ENCODE measurements at regions not wholly inside any gene's neighbourhood (a gene's known extent, or its start where the extent isn't known, plus 50 kb on each side); places are given as distances from the start of the nearest gene placed in this dataset.

- DNase-seq, result no peak
These were observed 200.9 kb upstream of the PAPPA start for GRCh38 chr9:115952430-115953292.

- no peak for DNase-seq
These were observed 197.2 kb upstream of the PAPPA start for GRCh38 chr9:115956371-115956770.

- no peak for DNase-seq
These were observed 196.0 kb upstream of the PAPPA start for GRCh38 chr9:115957585-115957984.

GRCh38 chr9:115964710-115965347 is 188.8 kb upstream of the PAPPA start:
- DNase-seq, result no peak

DNA sequence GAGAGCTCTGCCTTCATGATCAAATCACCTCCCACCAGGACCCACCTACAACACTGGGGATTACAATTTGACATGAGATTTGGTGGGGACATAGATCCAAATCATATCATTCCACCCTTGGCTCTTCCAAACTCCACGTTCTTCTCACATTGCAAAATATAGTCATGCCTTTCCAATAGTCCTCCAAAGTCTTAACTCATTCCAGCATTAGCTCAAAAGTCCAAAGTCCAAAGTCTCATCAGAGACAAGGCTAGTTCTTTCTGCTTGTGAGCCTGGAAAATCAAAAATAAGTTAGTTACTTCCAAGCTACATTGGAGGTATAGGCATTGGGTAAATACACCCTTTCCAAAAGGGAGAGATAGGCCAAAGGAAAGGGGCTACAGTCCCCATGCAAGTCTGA is 186.9 kb upstream of the PAPPA start:
- DNase-seq, result no peak

- no peak for DNase-seq
These were observed 184.5 kb upstream of the PAPPA start for GRCh38 chr9:115969096-115969495.

DNA sequence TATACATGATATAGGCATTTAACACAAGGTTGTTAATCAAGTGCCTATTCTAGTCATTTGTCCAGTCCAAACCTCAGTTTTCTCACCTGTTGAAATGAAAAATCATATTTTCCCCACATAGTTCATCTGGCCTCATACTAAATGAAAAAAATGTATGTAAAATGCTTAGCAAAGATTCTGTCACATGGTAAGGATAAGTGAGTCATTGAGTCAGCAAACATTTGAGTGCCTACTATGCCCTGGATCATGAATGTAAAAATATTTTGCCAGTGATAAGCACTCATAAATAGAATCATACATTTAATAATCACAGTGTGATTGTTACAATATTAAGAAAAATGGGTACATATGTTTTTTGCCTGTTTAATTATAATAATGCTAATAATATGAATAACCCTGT is 181.2 kb upstream of the PAPPA start:
- no peak for DNase-seq

GRCh38 chr9:115972843-115973595 is 180.6 kb upstream of the PAPPA start:
- no peak for DNase-seq

- DNase-seq, result no peak
These were observed 176.8 kb upstream of the PAPPA start for GRCh38 chr9:115976781-115977180.

- DNase-seq, result no peak
These were observed 175.5 kb upstream of the PAPPA start for GRCh38 chr9:115978091-115978490.

DNA sequence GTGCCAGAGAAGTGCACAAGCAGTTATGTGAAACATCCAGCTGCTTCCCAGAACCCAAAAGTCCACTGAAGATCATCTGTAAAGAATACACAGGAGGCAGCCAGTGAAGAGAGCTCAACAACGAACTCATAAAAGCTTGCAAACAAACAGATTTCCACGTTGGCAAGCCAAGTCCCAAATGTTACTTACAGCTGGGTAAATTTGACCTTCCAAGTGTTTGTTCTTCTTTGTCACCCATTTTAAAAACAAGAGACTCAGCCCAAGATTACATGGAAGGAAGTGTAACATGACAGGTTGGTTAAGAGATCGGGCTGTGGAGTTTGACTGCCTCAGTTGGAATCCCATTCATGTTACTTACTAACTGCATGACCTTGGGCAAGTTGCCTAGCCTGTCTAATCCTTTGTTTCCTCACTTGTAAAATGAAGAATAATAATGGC is 174.9 kb upstream of the PAPPA start:
- no peak for DNase-seq

- no peak for DNase-seq
These were observed 173.5 kb upstream of the PAPPA start for GRCh38 chr9:115980054-115980453.

GRCh38 chr9:115980502-115980901 is 173.1 kb upstream of the PAPPA start:
- DNase-seq, result no peak

DNA sequence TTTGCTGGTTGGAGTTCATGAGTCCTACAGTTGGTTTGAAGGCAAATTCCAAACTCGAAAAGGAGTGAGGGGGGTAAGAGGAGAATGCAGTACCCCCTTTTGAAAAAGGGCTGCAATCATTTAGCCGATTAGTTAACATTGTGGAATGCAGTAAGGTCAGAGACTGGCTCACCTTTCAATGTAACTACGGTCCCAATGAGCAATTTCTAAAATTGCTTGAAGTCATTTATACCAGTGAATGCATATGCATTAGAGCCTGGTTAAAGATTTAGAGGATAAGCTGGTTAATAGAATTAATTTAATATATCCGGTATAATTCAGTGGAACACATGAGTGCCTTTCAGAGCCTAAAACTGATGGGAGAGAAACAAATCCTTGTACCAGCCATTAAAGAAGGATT is 172.6 kb upstream of the PAPPA start:
- no peak for DNase-seq

DNA sequence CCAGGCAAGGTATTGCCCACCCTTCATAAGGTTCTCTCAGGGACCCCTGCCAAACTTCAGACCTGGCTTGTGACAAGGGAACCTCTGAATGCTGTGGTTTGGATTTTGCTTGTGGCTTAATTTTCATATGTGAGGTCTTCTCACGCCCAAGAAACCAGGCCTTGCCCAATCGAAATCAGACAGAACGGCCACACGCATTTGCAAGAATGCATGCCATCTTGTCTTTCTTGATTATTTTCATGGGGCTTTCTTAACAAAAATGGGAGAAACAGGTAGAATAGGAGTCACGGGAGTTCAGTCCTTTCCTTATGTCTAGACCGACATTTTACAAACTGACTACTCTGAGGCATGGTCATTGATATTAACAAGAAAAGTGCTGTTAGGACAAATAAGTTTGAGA is 170.2 kb upstream of the PAPPA start:
- no peak for DNase-seq

- no peak for DNase-seq
These were observed 167.9 kb upstream of the PAPPA start for GRCh38 chr9:115985657-115986056.

DNA sequence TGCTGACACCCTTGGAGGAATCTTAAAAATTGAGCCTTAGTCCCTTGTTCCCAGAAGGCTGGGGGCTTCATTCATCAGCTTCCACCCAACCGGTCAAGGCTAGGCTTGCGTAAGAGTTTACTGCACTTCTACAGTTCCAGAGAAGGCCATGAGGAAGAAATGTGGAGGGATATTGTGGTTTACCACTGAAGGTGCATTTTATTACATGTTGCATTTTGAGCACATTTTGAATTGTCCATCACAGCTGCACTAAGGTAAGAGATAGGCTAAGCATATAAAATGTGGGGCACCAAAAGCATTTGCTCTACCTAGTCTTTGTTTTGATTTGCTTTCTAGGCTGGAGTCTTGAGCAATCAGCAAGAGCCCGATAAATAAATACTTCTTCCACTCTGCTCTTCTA is 167.1 kb upstream of the PAPPA start:
- DNase-seq, result no peak

DNA sequence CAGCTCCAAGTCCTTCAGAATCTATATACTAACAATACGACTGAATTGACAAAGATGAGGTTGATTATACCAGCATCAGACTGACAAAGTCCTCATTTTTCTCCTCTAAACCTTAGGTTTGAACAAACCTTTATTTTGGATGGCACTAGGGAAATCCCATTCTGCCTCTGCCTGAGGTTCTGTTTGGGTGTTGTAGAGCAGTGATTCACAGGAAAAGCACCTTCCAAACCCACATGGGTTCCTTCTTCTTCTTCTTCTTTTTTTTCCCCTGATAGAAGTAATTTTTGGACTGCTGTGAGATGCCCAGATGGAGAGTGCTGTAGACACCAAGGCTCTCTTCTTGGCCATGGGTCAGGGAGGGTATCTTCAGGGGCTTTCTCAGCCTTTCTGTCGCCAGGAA is 164.9 kb upstream of the PAPPA start:
- no peak for DNase-seq

DNA sequence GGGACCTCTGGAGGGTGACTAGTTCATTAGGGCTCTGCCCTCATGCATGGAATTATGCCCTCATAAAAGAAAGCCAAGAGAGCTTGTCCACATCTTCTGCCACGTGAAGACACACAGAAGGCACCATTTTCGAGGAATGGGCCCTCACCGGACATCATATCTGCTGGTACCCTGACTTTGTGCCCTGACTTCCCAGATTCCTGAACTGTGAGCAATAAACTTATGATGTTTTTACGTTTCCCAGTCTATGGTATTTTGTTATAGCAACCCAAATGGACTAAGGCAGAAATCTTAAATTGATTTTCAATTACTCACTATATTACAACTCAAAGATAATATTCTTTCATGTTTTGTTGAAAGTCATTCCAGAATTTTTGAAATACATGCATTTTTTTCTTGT is 163.8 kb upstream of the PAPPA start:
- no peak for DNase-seq

DNA sequence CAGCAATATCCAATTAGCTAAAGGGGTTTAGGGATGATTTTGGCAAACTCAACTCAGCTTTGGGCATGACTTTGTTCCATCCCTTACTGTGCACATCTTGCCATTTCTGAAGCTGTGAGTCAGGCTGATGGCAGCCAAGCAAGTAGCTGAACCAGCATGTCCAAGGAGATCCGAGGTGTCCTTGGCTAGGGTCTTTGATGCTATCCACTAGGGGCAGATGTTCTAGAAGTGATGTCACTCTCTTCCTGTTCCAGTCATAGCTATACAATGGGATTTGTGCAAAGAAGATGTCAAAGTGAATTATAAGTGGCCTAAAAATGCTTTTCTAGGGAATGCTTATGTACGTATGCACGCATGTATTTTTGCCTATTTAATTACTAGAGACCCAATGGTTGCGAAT is 160.8 kb upstream of the PAPPA start:
- no peak for DNase-seq

DNA sequence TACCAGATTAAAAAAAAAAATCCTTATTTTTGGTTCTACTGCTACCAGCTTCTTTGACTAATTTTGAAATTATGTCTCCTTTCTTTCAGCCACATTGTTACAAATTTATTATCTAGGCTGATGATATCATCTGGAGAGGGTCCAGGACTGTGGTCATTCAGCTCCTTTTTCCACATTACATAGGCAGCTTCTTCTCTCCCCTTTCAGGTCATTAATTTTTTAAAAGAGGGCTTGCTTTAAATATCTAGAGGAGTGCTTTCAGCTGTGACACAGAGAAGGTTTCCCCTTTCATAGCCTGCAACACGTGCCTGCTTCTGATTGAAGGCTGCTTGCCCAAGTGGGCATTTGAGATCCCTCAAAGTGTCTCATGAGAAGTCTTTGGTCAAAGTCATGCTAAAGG is 155.7 kb upstream of the PAPPA start:
- DNase-seq, result no peak

DNA sequence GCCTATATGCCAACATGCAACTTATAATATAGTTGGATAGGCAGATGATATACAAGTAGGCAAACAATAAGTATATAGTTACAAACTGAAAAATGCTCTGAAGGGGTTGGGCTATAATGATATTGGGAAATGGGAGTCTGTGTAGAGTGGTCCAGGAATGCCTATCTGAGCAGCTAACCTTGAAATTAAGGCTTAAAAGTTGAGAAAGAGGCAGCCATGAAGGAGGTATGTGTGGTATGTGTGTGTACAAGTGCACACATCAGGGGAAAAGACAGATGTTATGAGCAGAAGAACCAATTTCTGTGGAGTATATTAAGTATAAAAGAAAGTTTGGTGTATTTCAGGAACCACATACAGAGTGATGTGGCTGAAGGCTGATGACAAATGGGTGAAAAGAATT is 154.9 kb upstream of the PAPPA start:
- no peak for DNase-seq

GRCh38 chr9:115999498-115999897 is 154.1 kb upstream of the PAPPA start:
- DNase-seq, result no peak

Data from COR-L47 (cell line).